SK-N-SH treated with all-trans-retinoic acid at 6 μM for 48 hours (cell line): ENCODE measurements at regions not wholly inside any gene's neighbourhood (a gene's known extent, or its start where the extent isn't known, plus 50 kb on each side); places are given as distances from the start of the nearest gene placed in this dataset.

Experiments used
- ATAC-seq: fragments of 200-7000 bp; cut with Tn5 transposase; 3 replicates; pipeline ENCODE4 v1.9.1; 2020; ENCODE audit warnings: mild to moderate bottlenecking, moderate library complexity
- ARNTL ChIP-seq: fragments of 450-650 bp; formaldehyde crosslinking; IDR thresholded peaks from 2 replicates; pipeline ENCODE4 v1.5.0; 2020; ENCODE audit warnings: low read depth, mild to moderate bottlenecking, moderate library complexity, borderline replicate concordance
- BACH2 ChIP-seq: fragments of 250-450 bp; sonication (Bioruptor Pico); IDR thresholded peaks from 2 replicates; pipeline ENCODE4 v1.9.0; 2021; ENCODE audit warnings: mild to moderate bottlenecking, borderline replicate concordance
- CREB5 ChIP-seq: fragments of 250-450 bp; sonication (Bioruptor Pico); IDR thresholded peaks from 2 replicates; pipeline ENCODE4 v1.5.1; 2020; ENCODE audit warnings: low read depth, mild to moderate bottlenecking, moderate library complexity
- CSDC2 ChIP-seq: fragments of 250-450 bp; sonication (Bioruptor Pico); IDR thresholded peaks from 2 replicates; pipeline ENCODE4 v1.5.0; 2020; ENCODE audit warnings: mild to moderate bottlenecking, moderate library complexity
- CSRNP3 ChIP-seq: fragments of 250-450 bp; sonication (Bioruptor Pico); IDR thresholded peaks from 2 replicates; pipeline ENCODE4 v1.5.1; 2021; ENCODE audit warnings: mild to moderate bottlenecking, moderate library complexity
- ISL1 ChIP-seq: fragments of 250-450 bp; sonication (Bioruptor Pico); IDR thresholded peaks from 2 replicates; pipeline ENCODE4 v2.1.2; 2022; ENCODE audit warnings: mild to moderate bottlenecking, moderate library complexity
- OSR1 ChIP-seq: fragments of 250-450 bp; sonication (Bioruptor Pico); IDR thresholded peaks from 2 replicates; pipeline ENCODE4 v1.8.0; 2022; ENCODE audit warnings: moderate library complexity, mild to moderate bottlenecking, inconsistent platforms
- PATZ1 ChIP-seq: fragments of 250-450 bp; sonication (Bioruptor Pico); IDR thresholded peaks from 2 replicates; pipeline ENCODE4 v1.8.0; 2020; ENCODE audit warnings: mild to moderate bottlenecking, moderate library complexity, borderline replicate concordance
- POU6F1 ChIP-seq: fragments of 250-450 bp; sonication (Bioruptor Pico); IDR thresholded peaks from 2 replicates; pipeline ENCODE4 v1.8.0; 2021; ENCODE audit warnings: low read depth, mild to moderate bottlenecking, moderate library complexity, borderline replicate concordance
- SNAI2 ChIP-seq: fragments of 250-450 bp; sonication (Bioruptor Pico); IDR thresholded peaks from 2 replicates; pipeline ENCODE4 v1.5.0; 2020; ENCODE audit warnings: mild to moderate bottlenecking, moderate library complexity
- TCF4 ChIP-seq: fragments of 250-450 bp; sonication (Bioruptor Pico); IDR thresholded peaks from 2 replicates; pipeline ENCODE4 v1.8.0; 2021; ENCODE audit warnings: mild to moderate bottlenecking, moderate library complexity, borderline replicate concordance
- TOX ChIP-seq: fragments of 250-450 bp; sonication (Bioruptor Pico); IDR thresholded peaks from 2 replicates; pipeline ENCODE4 v1.8.0; 2021; ENCODE audit warnings: mild to moderate bottlenecking, moderate library complexity, borderline replicate concordance
- TSHZ2 ChIP-seq: fragments of 250-450 bp; sonication (Bioruptor Pico); IDR thresholded peaks from 2 replicates; pipeline ENCODE4 v1.5.0; 2020; ENCODE audit warnings: mild to moderate bottlenecking, moderate library complexity
- ZC3H10 ChIP-seq: fragments of 250-450 bp; sonication (Bioruptor Pico); IDR thresholded peaks from 2 replicates; pipeline ENCODE4 v1.5.1; 2021; ENCODE audit warnings: mild to moderate bottlenecking, moderate library complexity
- ZFP3 ChIP-seq: fragments of 250-450 bp; sonication (Bioruptor Pico); IDR thresholded peaks from 2 replicates; pipeline ENCODE4 v1.5.0; 2020; ENCODE audit warnings: mild to moderate bottlenecking, moderate library complexity
- ZFP30 ChIP-seq: fragments of 450-650 bp; formaldehyde crosslinking; IDR thresholded peaks from 2 replicates; pipeline ENCODE4 v1.5.0; 2022; ENCODE audit warnings: mild to moderate bottlenecking, moderate library complexity
- ZNF565 ChIP-seq: fragments of 450-650 bp; formaldehyde crosslinking; conservative IDR thresholded peaks from 2 replicates; pipeline ENCODE4 v1.5.0; 2020; ENCODE audit warnings: low read depth, mild to moderate bottlenecking, moderate library complexity

- peak; percentile 71; the same call in 1 of the 2 replicates for TF ChIP-seq TSHZ2 (CRISPR knock-in tag)
- no peak for TF ChIP-seq ZFP3
- TF ChIP-seq BACH2 (CRISPR knock-in tag) = no peak
Observed at GRCh38 chr1:76764638-76765454, 102.4 kb upstream of the ST6GALNAC5 start (continued).

GRCh38 chr1:76766381-76766780 lies 100.9 kb upstream of the ST6GALNAC5 start:
- TF ChIP-seq TOX (CRISPR knock-in tag) (no peak), SNAI2 (CRISPR knock-in tag) (no peak), ZNF565 (no peak), CREB5 (CRISPR knock-in tag) (no peak), CSRNP3 (CRISPR knock-in tag) (no peak), TSHZ2 (CRISPR knock-in tag) (no peak), TCF4 (CRISPR knock-in tag) (no peak), OSR1 (CRISPR knock-in tag) (no peak), CSDC2 (CRISPR knock-in tag) (no peak)
- ATAC-seq = no peak

- TF ChIP-seq ISL1 = no peak
- TF ChIP-seq ARNTL (CRISPR knock-in tag) = no peak
- TF ChIP-seq CSDC2 (CRISPR knock-in tag) = no peak
- TF ChIP-seq ZFP30 = no peak
- TF ChIP-seq ZFP3 = no peak
- TF ChIP-seq PATZ1 (CRISPR knock-in tag) = no peak
- TF ChIP-seq POU6F1 (CRISPR knock-in tag) = no peak
- no peak for TF ChIP-seq OSR1 (CRISPR knock-in tag)
- no peak for TF ChIP-seq BACH2 (CRISPR knock-in tag)
- no peak for TF ChIP-seq ZC3H10 (CRISPR knock-in tag)
- ATAC-seq = no peak
Observed at GRCh38 chr1:76769911-76770310, 97.4 kb upstream of the ST6GALNAC5 start.
